Keratinocyte (primary cell): ENCODE measurements at regions not wholly inside any gene's neighbourhood (a gene's known extent, or its start where the extent isn't known, plus 50 kb on each side); places are given as distances from the start of the nearest gene placed in this dataset.

ENCODE experiments used
- DNase-seq: peaks from one replicate; pipeline ENCODE4 v3.0.0-alpha.2; 2011; ENCODE audit warnings: low read depth, missing footprints, low spot score
- FAIRE-seq: peaks from 2 replicates; lab custom pipeline; 2011; peaks lifted over from hg19 to GRCh38; lab: Jason Lieb, UNC
- H2AFZ ChIP-seq: 2 replicates; pipeline ENCODE4 v1.6.0; 2012; ENCODE audit warnings: low read length, control low read depth, inconsistent platforms; ENCODE audit not compliant: control insufficient read depth
- H3K27ac ChIP-seq: 2 replicates; pipeline ENCODE4 v1.5.1; 2011; ENCODE audit warnings: low read length; ENCODE audit not compliant: control insufficient read depth, insufficient read depth
- H3K27me3 ChIP-seq: 3 replicates; pipeline ENCODE4 v1.6.0; 2011; ENCODE audit warnings: low read length; ENCODE audit not compliant: control insufficient read depth, insufficient read depth; ENCODE audit errors: extremely low read depth
- H3K36me3 ChIP-seq, 2 experiments: 2 replicates in 1 of 2; 3 replicates in 1 of 2; pipeline ENCODE4 v1.5.1; 2011; ENCODE audit warnings: low read length in 2 of 2, mild to moderate bottlenecking in 1 of 2; ENCODE audit not compliant: control insufficient read depth in 2 of 2, insufficient read depth in 2 of 2; ENCODE audit errors: extremely low read depth in 1 of 2
- H3K4me1 ChIP-seq: 3 replicates; pipeline ENCODE4 v1.5.1; 2011; ENCODE audit warnings: low read length; ENCODE audit not compliant: control insufficient read depth, insufficient read depth; ENCODE audit errors: extremely low read depth
- H3K4me2 ChIP-seq: 3 replicates; pipeline ENCODE4 v1.6.0; 2011; ENCODE audit warnings: low read depth, low read length; ENCODE audit not compliant: control insufficient read depth, insufficient read depth; ENCODE audit errors: extremely low read depth
- H3K4me3 ChIP-seq, 3 experiments: fragments of 200-600 bp in 1 of 3; sonication (generic) in 1 of 3; 2 replicates in 2 of 3; 3 replicates in 1 of 3; pipeline ENCODE4 v1.5.1; 2011 to 2016; ENCODE audit warnings: low read length in 3 of 3, mild to moderate bottlenecking in 3 of 3, control low read depth in 2 of 3, inconsistent platforms in 1 of 3, low read depth in 1 of 3, mixed read lengths in 1 of 3, mixed run types in 1 of 3, moderate library complexity in 1 of 3; ENCODE audit not compliant: control insufficient read depth in 2 of 3, insufficient read depth in 2 of 3; ENCODE audit errors: extremely low read depth in 1 of 3
- H3K79me2 ChIP-seq: 2 replicates; pipeline ENCODE4 v1.6.0; 2012; ENCODE audit warnings: low read length; ENCODE audit not compliant: control insufficient read depth, insufficient read depth
- H3K9ac ChIP-seq: 3 replicates; pipeline ENCODE4 v1.6.0; 2011; ENCODE audit warnings: low read length; ENCODE audit not compliant: control insufficient read depth, insufficient read depth; ENCODE audit errors: extremely low read depth
- H3K9me1 ChIP-seq: 3 replicates; pipeline ENCODE4 v1.6.0; 2011; ENCODE audit warnings: low read length; ENCODE audit not compliant: control insufficient read depth, insufficient read depth; ENCODE audit errors: extremely low read depth
- H3K9me3 ChIP-seq: 2 replicates; pipeline ENCODE4 v1.5.1; 2012; ENCODE audit warnings: low read depth, low read length; ENCODE audit not compliant: control insufficient read depth
- H4K20me1 ChIP-seq: 3 replicates; pipeline ENCODE4 v1.6.0; 2011; ENCODE audit warnings: low read length; ENCODE audit not compliant: control insufficient read depth, insufficient read depth; ENCODE audit errors: extremely low read depth
- CTCF ChIP-seq, 3 experiments: IDR thresholded peaks in 1 of 3; conservative IDR thresholded peaks in 1 of 3; optimal IDR thresholded peaks in 1 of 3; 2 replicates in 2 of 3; 3 replicates in 1 of 3; pipeline versions ENCODE3 to v1.5.1; 2011; ENCODE audit warnings: low read length in 3 of 3, mild to moderate bottlenecking in 3 of 3, moderate library complexity in 2 of 3, control low read depth in 1 of 3, inconsistent platforms in 1 of 3; ENCODE audit not compliant: insufficient read depth in 2 of 3; ENCODE audit errors: extremely low read depth in 1 of 3
- EZH2 ChIP-seq: IDR thresholded peaks from one replicate; pipeline ENCODE4 v1.6.1; 2012; ENCODE audit warnings: inconsistent platforms, mild to moderate bottlenecking, low read length, moderate library complexity
- dilution Hi-C: fragments of 300-500 bp; cut with MboI; formaldehyde crosslinking; loops from one replicate; pipeline ENCODE4 v1.7.0; 2020; ENCODE audit warnings: low sequenced_read_pairs; ENCODE audit not compliant: extremely low pct_ligation_motif_present

- Histone ChIP-seq H3K9me1 (no peaks in the 10 kb centered on the region), H3K4me2 (no peak overlapping the region), H3K9me3 (no peaks in the 10 kb centered on the region), H3K36me3 (no peaks in the 10 kb centered on the region), H2AFZ (no peak overlapping the region), H3K79me2 (no peaks in the 10 kb centered on the region), H3K4me1 (no peaks in the 10 kb centered on the region), H3K9ac (no peak overlapping the region), H3K4me3 (no peak overlapping the region), H3K27me3 (no peaks in the 10 kb centered on the region), H4K20me1 (no peaks in the 10 kb centered on the region), H3K27ac (no peak overlapping the region)
- dilution Hi-C loops, result no loop called here
- TF ChIP-seq EZH2 (no peak), CTCF (optimal IDR thresholded peaks at IDR 0.05 in 1 of 3, IDR thresholded peaks at IDR 0.05 in 1 of 3, conservative IDR thresholded peaks at IDR 0.05 in 1 of 3; ENCODE audit: extremely low read depth in 1 of 3, insufficient read depth in 2 of 3, low read length in 3 of 3) (no peak)
- FAIRE-seq, result no peak
- DNase-seq, result no peak
These were observed 436.7 kb downstream of the CCSER2 start for GRCh38 chr10:84765086-84765485.

DNA sequence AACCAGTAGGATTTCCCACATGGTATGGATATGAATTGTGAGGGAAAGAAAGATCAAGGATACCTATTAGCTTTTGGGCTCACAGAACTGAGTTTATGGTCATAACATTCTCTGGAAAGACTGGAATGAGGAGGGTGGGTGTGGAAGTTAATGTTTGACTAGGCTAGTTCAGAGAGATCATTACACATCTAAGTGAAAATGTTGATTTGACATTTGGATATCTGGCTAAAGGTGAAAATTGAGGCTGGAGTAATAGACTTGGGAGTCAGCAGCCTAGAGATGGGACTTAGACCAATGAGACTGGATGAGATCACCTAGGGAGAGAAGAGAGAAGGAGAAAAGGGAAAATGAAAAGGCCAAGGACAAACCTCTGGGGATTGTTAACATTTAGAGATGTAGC lies 437.3 kb downstream of the CCSER2 start:
- TF ChIP-seq EZH2, result no peak
- TF ChIP-seq CTCF (optimal IDR thresholded peaks at IDR 0.05 in 1 of 3, IDR thresholded peaks at IDR 0.05 in 1 of 3, conservative IDR thresholded peaks at IDR 0.05 in 1 of 3; ENCODE audit: extremely low read depth in 1 of 3, insufficient read depth in 2 of 3, low read length in 3 of 3), result no peak
- Histone ChIP-seq H3K9me3 (no peaks in the 10 kb centered on the region), H3K9me1 (no peaks in the 10 kb centered on the region), H3K4me1 (no peaks in the 10 kb centered on the region), H3K79me2 (no peaks in the 10 kb centered on the region), H3K27ac (no peak overlapping the region), H3K4me3 (no peak overlapping the region), H3K4me2 (no peak overlapping the region), H2AFZ (no peak overlapping the region), H3K36me3 (no peaks in the 10 kb centered on the region), H3K9ac (no peak overlapping the region), H4K20me1 (no peaks in the 10 kb centered on the region), H3K27me3 (no peaks in the 10 kb centered on the region)
- no peak for DNase-seq
- no peak for FAIRE-seq
- dilution Hi-C loops, result no loop called here
